DMS114 treated with DMSO at 0.1 percent for 48 hours (cell line): ENCODE measurements at regions not wholly inside any gene's neighbourhood (a gene's known extent, or its start where the extent isn't known, plus 50 kb on each side); places are given as distances from the start of the nearest gene placed in this dataset.
"Not testable (repeated sequence)": the region's sequence is repeated elsewhere in the genome, so short reads cannot be mapped to it uniquely, and the experiment has no call there.

ENCODE experiments used
- DNase-seq: peaks from one replicate; lab custom pipeline; 2025; ENCODE audit not compliant: unreplicated experiment; lab: John Stamatoyannopoulos, UW

DNA sequence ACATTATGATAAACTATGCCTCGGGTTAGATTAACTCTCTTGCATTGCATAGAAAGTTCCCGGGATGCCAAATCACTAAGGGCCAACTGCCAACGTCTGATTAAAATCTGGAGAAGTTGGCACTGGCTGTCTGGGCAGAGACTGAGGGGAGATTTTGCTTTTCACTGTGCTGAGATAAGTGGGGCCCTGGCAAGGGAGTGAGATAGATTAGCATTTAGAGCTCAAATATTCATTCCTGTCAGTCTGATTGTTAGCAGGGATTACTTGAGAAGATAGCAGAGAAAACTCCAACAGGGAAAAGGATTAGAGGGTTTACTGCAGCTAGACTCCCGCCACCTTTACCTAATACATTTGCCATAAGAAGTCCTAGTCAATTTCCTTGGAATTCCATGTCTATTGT is 714.1 kb upstream of the CHRM3 start:
- DNase-seq: no peak

DNA sequence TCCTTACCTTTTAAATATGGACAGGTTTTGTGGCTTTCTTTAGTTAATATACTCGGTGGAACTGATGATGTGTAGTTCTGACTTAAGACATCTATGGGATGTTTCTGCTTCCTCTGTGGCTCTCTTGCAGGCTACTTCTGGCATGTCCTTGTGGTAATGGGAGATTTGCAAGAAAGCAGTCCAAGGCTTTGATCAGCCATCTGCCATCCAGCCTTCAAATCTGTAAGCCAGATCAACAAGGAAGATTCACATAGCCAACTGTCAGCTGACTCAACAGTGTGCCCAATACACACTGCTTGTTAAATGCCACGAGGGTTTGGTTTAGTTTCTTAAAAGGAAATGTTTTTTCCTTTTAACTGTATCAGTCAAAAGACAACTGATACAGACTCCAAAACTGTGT is 722.2 kb upstream of the CHRM3 start:
- DNase-seq: no peak

DNA sequence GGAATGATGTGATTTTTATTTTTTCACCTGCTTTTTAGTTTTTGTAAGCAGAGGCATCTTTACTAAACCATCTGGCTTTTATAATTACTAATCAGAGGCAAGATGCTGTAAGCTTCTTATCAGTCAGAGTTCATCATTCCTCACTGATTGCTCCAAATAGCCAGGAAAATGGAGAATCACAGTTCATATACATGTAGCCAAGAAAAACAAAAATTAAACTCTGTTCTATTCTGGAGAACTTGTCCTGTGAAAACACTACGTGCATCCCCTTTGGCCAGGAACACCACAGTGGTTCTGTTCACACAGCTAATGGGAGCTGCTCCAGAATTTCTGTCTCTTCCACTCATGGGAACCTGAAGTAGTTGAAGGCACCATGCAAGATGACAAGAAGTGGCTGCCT is 725.5 kb upstream of the CHRM3 start:
- DNase-seq: no peak

DNA sequence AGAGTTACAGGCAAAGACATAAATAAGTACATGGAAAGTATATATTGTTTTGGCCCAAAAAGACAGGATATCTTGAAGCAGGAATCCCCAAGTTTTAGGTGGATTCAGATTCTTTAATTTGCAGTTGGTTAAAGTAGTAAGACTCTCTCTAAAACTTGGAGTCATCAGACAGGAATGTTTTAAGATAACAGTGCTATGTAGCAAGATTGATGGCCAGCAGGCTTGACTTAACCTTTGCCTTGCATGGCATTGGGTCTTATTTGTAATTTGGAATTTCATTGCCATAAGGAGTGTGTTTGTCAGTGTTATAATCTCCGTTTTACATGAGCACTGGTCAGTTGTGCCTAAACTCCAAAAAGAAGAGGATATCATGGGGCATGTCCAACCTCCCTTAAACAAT is 727.6 kb upstream of the CHRM3 start:
- no peak for DNase-seq

DNA sequence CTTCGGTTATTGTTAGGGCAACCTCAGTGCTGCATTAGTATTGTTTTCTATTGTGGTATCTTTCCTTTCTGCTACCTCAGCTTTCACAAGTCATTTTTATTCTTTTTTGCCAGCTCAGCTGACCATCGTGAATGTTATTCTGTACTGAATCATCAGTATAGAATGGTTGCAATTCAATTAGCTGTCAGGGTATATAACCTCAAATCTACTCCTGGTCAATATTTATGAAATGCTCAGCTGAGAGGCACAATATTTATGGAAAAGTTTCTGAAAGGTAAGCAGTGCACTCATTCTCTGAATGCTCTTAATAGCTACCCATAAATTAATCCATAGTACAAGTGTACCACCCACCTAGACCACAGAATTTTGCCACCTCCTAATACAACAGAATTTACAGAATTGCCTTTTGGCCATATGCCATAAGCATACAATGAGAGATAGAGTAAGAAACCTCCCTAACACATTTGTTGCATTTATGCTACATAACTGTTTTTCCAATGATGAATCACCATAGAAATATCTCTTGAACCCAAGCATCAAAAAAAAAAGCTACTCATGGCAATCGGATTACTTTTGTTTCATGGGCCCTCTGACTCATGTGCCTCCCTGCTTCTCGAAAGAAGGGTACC is 732.6 kb upstream of the CHRM3 start:
- no peak for DNase-seq

DNA sequence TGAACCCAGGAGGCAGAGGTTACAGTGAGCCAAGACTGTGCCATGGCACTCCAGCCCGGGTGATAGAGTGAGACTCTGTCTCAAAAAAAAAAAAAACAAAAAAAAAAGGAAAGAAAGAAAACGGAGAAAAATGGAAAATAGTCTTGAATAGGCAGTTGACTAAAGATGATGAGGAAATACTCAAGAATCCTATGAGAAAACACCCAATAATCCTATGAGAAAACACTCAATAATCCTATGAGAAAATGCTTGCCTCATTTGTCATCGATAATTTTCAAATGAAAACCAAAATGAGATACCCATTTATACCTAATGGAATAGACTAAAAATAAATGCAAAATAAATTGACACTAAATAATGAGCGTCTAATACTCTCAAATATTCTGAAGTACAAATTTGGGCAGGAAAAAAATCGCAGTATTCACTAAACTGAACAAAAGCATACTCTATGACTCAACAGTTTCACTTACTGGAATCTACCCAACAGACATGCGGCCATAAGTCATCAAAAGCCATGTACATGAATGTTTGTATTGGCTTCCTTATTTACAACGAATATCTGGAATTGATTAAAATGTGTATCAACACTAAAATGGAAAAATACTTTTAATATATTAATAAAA is 733.9 kb upstream of the CHRM3 start:
- no peak for DNase-seq

DNA sequence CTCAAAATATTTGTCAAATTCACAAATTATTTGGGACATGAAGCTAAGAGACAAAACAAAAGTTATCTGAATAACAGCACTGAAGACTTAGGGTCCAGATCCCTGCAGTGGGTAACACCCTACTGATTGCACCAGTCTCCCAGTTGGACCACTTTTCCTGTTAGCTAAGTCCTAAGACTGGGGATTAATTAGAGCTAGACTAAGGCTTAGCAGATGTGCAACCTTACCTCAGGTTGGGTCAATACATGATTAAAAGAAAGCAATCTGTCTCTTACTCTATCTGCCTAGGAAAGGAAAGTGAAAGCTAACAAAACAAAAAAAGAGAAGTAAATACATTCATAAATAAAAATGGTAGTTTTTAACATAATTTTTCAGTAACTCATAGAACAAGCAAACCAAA is 737.2 kb upstream of the CHRM3 start:
- DNase-seq: no peak

DNA sequence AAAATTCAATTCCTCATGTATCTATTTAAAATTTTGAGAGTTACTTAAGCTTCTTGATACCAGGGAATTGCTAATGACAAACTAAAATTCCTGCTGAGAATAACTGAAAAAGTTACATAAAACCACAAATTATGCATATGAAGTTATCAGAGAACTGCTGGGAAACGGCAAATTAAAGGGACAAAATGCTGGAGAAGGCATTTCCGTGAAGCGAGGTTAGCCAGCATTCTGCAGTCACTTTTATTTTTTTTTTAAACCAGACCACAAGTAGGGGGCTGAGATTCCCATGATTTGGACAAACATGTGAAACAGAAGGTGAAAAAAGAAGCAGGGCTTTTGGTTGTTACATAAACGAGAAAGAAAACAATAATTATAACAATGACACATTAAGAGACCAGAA is 737.6 kb upstream of the CHRM3 start:
- no peak for DNase-seq

DNA sequence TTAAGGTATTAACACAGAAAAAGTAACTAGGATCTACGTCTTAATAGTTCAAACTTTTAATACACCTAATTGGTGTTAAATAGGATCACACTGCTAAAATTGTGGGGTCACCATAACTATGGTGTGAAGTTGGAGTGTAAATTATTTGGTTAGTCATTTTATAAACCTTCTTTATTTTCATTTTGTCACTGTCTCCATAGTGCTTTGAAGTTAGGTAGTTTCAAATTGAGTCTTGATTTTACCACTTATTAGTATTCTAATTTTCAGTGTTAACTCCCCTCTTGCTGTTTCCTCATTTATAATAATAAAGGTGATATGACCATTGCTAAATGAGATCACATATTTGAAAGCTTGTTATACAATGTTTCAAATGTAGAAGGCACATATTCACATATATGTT is 738.1 kb upstream of the CHRM3 start:
- DNase-seq: no peak

DNA sequence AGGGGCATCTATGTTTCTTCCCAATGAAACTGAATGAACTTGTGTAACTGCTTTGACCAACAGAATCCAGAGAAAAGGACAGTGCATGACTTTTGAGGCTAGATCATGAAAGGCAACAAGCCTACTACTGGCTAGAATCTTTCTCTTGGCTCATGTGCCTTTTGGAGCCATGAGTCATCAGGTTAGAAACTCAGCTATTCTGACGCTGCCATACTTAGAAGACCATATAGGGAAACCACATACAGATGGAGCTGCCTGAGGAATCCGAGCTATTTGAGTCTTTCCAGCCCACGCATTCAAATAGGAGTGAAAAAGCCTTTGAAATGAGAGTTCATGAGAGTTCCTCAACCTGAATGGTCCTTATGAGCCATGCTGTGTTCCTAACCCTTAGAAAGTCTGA is 738.5 kb upstream of the CHRM3 start:
- DNase-seq: no peak

DNA sequence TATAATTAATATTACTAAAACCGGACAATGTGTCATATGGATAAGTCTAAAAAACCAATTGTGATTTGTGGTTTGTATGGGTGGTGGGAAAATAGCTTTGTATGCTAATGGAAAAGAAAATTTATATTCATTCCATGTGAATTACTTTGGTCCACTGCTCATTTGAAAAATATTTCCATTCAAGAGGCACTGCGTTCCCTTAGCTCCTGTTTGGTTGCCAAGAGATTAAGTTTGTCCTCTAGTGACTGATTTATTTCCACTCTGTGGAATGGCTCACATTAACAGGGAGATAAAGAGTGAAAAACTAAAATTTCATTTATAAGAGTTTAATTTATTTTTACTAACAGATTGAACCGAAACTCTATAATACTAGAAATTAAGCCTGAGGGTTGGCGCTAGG is 744.1 kb upstream of the CHRM3 start:
- no peak for DNase-seq

DNA sequence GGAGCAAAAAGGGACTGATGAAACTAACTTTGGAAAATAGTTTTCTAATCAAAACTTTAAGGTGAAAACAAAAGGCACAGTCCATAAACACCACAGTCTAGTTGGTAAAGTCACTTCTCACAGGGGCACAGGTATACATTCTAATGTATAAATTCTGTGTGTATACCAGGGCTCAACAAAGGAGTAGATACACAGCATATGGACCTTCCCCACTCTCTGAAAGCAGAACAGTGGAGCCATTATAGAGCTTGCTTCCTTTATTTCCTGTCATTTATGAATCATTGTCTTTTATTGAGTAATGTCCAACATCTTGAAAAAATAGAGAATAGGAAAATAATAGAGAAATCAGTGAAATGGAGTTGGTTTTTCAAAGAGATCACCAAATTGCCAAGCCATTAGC is 746.5 kb upstream of the CHRM3 start:
- no peak for DNase-seq

DNA sequence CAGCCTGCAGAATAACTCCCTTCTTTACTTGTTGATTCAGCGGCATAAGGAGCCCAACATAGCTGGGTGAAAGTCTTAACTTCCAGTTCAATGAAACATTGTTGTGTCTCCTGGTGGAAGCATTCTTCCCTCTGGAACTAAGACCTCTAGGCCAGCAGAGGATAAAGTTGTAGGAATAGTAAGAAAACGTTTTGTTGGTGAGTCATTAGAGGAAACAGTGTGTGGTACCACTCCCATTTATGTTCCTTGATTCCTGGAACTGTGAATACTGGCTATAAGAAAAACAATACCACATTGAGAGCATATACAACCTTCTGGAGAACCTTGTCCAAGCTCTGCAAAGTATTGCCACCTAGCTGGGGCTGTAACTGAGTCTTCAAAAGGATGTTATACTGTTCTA is 737.4 kb upstream of the ZP4 start:
- DNase-seq: no peak

DNA sequence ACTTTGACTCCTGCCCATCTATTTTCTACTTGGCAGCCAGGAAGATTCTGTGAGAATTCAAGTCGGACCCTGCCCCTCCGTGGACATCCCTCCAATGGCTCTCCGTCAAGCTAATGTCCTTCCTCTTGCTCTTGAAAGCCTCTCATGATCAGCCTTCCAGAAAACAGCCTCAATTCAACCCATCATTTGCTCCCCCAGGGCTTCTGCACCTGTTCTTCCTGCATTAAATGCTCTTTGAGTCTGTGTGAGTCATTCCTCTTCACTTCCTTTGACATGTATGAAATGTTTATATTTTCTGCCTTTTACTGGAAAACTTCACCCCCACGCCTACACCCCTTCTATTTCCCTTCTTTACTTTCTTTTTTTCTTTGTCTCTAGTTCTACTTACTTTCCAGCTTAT is 734.1 kb upstream of the ZP4 start:
- no peak for DNase-seq

DNA sequence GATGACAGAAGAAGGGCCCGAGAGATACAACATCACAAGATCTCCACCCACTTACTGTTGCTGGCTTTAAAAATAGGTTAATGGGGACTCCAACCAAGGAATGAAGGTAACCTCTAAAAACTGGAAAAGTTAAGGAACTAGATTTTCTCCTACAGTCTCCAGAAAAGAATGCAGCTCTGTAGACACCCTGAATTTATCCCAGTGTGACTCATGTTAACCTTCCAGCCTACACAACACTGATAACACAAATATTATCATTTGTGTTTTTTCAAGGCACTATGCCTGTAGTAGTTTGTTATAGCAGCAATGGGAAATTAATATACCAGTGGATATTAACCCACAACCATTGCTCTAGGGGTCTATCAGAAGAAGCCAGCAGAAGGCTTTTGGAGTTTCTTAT is 730.7 kb upstream of the ZP4 start:
- DNase-seq: no peak

DNA sequence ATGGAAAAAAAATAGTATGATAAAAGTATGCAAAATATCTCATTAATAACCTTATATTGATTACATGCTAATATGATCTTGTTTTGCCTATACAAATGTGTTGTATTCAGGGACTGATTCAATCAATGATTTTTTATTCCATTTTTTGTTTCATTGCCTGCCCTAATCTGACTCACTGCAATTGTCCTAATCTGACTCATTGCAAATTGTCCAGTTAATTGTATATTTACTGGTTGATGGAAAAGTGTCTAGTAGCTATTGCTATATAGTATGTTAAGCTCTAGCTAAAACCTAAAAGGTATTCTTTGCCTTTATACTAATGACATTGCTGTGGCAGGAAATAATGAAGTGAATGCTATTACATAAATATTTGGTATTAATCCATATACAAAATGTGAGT is 728.9 kb upstream of the ZP4 start:
- DNase-seq: no peak

DNA sequence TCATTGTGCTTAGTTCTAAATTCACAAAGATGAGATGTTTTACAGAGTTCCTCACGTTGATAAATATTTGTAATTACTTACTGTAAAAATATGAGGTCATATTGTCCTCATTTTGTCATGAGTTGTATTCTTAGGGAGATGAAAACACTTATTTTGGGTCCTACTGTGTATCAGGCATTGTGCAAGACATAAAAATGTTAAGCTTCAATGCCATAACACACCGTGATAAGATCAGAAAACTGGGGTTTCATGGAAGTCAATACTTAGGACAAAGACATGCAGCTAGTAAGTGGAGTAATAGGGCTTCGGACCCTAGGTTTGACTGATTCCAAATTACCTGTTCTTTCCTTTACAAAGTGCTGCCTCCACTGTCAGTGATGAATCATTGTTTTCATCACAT is 720.7 kb upstream of the ZP4 start:
- no peak for DNase-seq

DNA sequence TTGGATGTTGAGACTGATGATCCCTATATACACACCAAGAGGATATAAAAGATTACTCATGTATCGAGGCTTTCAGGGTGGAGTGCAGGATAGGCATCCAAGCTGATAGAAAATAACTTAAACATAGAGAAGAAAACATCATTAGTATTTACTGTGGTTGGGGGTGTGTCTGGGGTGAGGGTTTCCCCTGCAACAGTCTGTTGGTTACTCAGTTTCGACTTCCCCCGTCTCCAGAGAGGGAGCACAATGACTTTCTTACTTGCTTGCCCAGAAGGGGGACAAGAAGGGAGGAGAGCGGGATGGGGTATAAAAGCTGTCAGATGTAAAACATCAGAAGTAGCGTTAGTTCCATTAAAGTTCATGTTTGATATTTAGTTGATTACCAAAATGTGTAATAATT is 717.4 kb upstream of the ZP4 start:
- DNase-seq: no peak

DNA sequence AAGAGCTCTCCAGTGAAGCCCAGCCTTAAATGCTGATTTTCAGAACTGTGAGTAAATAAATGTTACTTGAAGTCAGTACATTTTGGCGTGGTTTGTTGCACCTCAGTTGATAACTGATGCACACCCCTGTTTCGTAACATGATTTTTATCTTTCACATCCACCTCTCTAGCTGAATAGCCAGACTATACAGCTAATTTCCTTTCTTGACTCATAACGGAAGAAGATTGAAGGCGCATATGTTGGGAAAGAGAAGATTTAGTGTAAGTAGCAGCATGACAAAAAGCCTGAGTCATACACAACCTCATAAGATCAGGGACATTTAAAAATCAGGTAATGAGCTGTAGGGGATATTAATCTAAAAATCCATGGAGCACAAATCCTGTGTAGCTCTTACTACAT is 716.2 kb upstream of the ZP4 start:
- DNase-seq: no peak

DNA sequence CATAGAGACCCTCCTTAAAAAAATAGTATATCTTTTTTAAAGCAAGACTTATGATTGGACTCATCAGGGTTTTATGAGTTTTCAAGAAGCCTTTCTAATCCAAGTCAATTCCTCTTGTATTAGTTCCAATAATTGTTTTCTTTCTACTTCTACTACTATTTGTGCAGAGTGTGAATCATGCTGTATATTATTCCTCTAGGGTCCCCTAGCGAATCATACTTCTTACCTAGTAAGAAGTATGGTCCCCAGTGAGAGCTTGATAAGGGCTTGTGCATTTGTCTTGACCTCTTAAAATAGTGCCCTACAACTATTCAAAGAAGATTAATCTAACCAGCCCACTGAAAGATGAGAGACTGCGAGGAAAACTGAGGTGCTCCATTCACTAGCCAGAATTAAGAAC is 715.7 kb upstream of the ZP4 start:
- DNase-seq: no peak

DNA sequence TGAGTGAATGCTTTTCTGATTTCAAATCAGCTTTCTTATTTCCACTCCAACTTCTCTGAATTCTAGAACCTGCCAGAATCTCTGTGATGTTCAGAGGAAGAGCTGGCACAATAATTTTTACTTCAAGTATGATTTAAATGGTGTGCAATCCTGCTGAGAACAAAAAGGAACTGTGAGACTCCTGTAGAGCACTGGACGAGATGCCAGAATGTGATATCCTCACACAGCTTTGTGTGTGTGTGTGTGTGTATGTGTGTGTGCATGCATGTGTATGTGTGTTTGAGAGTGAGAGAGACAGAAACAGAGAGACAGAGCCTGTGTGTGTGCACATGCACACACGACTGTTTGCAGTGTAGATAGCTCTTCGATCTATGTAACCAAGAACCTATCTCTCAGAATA is 713.6 kb upstream of the ZP4 start:
- DNase-seq: no peak

DNA sequence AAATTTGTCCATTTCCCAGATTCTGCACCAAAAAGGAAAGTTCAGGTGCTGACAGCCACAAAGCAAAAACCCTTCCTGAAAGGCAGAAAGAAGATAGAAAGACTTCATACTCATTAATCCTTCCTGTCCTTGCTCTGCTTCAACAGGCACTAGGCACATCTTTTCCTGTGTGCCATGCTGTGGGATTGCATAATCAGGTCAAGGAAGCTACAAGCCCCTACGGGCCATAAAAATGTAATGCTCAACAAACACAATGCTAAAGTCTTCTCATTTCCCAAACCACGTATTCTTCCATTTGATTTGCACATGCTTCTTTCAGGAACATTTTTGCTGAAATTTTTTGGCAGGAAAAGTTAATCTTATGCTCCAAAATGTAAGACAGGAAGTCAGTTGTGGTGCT is 710.9 kb upstream of the ZP4 start:
- not testable (repeated sequence) for DNase-seq

DNA sequence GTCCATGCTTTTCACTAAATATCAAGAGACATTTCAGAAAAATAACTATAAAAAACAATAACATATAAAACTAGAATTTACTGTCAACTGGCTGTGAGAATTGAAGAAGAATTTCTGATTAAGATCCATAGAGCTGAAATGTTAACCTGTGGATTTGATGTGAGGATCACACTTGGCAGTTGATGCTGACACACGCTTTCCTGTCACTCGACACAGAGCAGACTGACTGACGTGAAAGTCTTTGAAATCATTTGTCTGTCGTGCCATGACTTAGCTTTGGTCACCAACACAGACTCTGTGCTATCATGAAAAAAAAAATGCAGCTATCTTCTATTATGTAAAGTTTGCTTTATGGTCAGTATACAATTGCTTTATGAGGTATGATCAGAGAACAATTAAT is 706.0 kb upstream of the ZP4 start:
- DNase-seq: no peak
